A549 (cell line): ENCODE measurements at regions not wholly inside any gene's neighbourhood (a gene's known extent, or its start where the extent isn't known, plus 50 kb on each side); places are given as distances from the start of the nearest gene placed in this dataset.

ENCODE experiments used
- RAD21 ChIP-seq, 2 experiments: fragments of >200 bp in 1 of 2; sonication (Bioruptor Twin) in 1 of 2; formaldehyde crosslinking in 1 of 2; IDR thresholded peaks in 1 of 2; conservative IDR thresholded peaks in 1 of 2; 2 replicates in 1 of 2; 3 replicates in 1 of 2; pipeline ENCODE4 v1.6.1; 2012 to 2018; ENCODE audit warnings: inconsistent platforms in 1 of 2
- RFX5 ChIP-seq: fragments of 450-650 bp; IDR thresholded peaks from 2 replicates; pipeline ENCODE4 v1.7.1; 2014; ENCODE audit warnings: antibody characterized with exemption, mild to moderate bottlenecking, moderate library complexity
- ZNF302 ChIP-seq: fragments of 250-450 bp; sonication (Bioruptor Pico); IDR thresholded peaks from 2 replicates; pipeline ENCODE4 v1.9.0; 2021; ENCODE audit warnings: inconsistent platforms, mild to moderate bottlenecking, moderate library complexity
- TF ChIP-seq, protein P1 (sequence below): fragments of >200 bp; sonication (Bioruptor Twin); formaldehyde crosslinking; IDR thresholded peaks from 3 replicates; pipeline ENCODE4 v1.5.1; 2016

- TF ChIP-seq, protein P1, sequence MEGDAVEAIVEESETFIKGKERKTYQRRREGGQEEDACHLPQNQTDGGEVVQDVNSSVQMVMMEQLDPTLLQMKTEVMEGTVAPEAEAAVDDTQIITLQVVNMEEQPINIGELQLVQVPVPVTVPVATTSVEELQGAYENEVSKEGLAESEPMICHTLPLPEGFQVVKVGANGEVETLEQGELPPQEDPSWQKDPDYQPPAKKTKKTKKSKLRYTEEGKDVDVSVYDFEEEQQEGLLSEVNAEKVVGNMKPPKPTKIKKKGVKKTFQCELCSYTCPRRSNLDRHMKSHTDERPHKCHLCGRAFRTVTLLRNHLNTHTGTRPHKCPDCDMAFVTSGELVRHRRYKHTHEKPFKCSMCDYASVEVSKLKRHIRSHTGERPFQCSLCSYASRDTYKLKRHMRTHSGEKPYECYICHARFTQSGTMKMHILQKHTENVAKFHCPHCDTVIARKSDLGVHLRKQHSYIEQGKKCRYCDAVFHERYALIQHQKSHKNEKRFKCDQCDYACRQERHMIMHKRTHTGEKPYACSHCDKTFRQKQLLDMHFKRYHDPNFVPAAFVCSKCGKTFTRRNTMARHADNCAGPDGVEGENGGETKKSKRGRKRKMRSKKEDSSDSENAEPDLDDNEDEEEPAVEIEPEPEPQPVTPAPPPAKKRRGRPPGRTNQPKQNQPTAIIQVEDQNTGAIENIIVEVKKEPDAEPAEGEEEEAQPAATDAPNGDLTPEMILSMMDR, result no peak
- no peak for TF ChIP-seq RAD21 (conservative IDR thresholded peaks at IDR 0.05 in 1 of 2, IDR thresholded peaks at IDR 0.05 in 1 of 2)
- TF ChIP-seq RFX5, result no peak
- no peak for TF ChIP-seq ZNF302 (CRISPR knock-in tag)
Observed at GRCh38 chr6:163925839-163926238, 511.3 kb downstream of the QKI start.
